ENCODE measurements at regions not wholly inside any gene's neighbourhood (a gene's known extent, or its start where the extent isn't known, plus 50 kb on each side); places are given as distances from the start of the nearest gene placed in this dataset.

- Histone ChIP-seq H3K9me3 (ENCODE audit: control insufficient read depth in 4 of 4, low read length in 3 of 4) (no peaks in the 10 kb centered on the region), H3K27me3 (ENCODE audit: control insufficient read depth in 4 of 4, insufficient read depth in 4 of 4, low read length in 3 of 4) (no peaks in the 10 kb centered on the region), H3K4me1 (ENCODE audit: control insufficient read depth in 4 of 4, insufficient read depth in 4 of 4, low read length in 3 of 4) (no peaks in the 10 kb centered on the region), H3K36me3 (ENCODE audit: control insufficient read depth in 4 of 4, insufficient read depth in 3 of 4, low read depth in 1 of 4, low read length in 3 of 4) (peaks cover 0 to 30% (median 6%) of the 10 kb centered on the region in 4 donors), H3K4me3 (ENCODE audit: low read depth in 1 of 3, low read length in 3 of 3) (no peak overlapping the region), H3K27ac (ENCODE audit: low read depth in 1 of 2, low read length in 2 of 2) (no peak overlapping the region), H3K9ac (ENCODE audit: low read depth in 1 of 2, low read length in 2 of 2) (no peak overlapping the region)
- WGBS = 81% methylated on average over 10 of the region's 10 CpGs
- DNase-seq (ENCODE audit: low spot score) = no peak
- TF ChIP-seq RAD21 (IDR thresholded peaks at IDR 0.05) (peak in 1 of 2 donors; percentile 48), JUND (IDR thresholded peaks at IDR 0.05) (no peak), FOXA1 (IDR thresholded peaks at IDR 0.05) (no peak)
Observed at GRCh38 chr2:74080346-74080745, 67.4 kb downstream of the BOLA3 start.

- DNase-seq (ENCODE audit: low spot score) = no peak
- Histone ChIP-seq H3K27ac (ENCODE audit: low read depth in 1 of 2, low read length in 2 of 2) (no peak overlapping the region), H3K36me3 (ENCODE audit: control insufficient read depth in 4 of 4, insufficient read depth in 3 of 4, low read depth in 1 of 4, low read length in 3 of 4) (peaks cover 0 to 30% (median 8%) of the 10 kb centered on the region in 4 donors), H3K4me1 (ENCODE audit: control insufficient read depth in 4 of 4, insufficient read depth in 4 of 4, low read length in 3 of 4) (no peaks in the 10 kb centered on the region), H3K9ac (ENCODE audit: low read depth in 1 of 2, low read length in 2 of 2) (no peak overlapping the region), H3K27me3 (ENCODE audit: control insufficient read depth in 4 of 4, insufficient read depth in 4 of 4, low read length in 3 of 4) (no peaks in the 10 kb centered on the region), H3K9me3 (ENCODE audit: control insufficient read depth in 4 of 4, low read length in 3 of 4) (no peaks in the 10 kb centered on the region), H3K4me3 (ENCODE audit: low read depth in 1 of 3, low read length in 3 of 3) (no peak overlapping the region)
- 95% methylated on average over 12 of the region's 12 CpGs for WGBS
- TF ChIP-seq SP1 (IDR thresholded peaks at IDR 0.05) (no peak), TAF1 (conservative IDR thresholded peaks at IDR 0.05) (no peak), ZBTB33 (IDR thresholded peaks at IDR 0.05) (no peak), REST (IDR thresholded peaks at IDR 0.05) (no peak), NR2F2 (IDR thresholded peaks at IDR 0.05) (no peak), CTCF (IDR thresholded peaks at IDR 0.05; ENCODE audit: low read depth, low read length, missing input control) (no peak), JUND (IDR thresholded peaks at IDR 0.05) (no peak), EGR1 (IDR thresholded peaks at IDR 0.05; ENCODE audit: low read depth in 2 of 2) (no peak), RAD21 (IDR thresholded peaks at IDR 0.05) (no peak), YY1 (IDR thresholded peaks at IDR 0.05) (no peak), GABPA (IDR thresholded peaks at IDR 0.05 in 1 of 2, conservative IDR thresholded peaks at IDR 0.05 in 1 of 2) (no peak), ATF3 (IDR thresholded peaks at IDR 0.05) (no peak), HNF4G (IDR thresholded peaks at IDR 0.05) (no peak), HNF4A (conservative IDR thresholded peaks at IDR 0.05) (no peak), RXRA (IDR thresholded peaks at IDR 0.05) (no peak), MAX (IDR thresholded peaks at IDR 0.05) (no peak), FOXA2 (IDR thresholded peaks at IDR 0.05) (no peak), FOXA1 (IDR thresholded peaks at IDR 0.05) (no peak)
Observed at GRCh38 chr2:74081030-74081762, 66.5 kb downstream of the BOLA3 start.

All from liver (tissue), 8 donors.